IMR-90 (cell line): ENCODE measurements at regions not wholly inside any gene's neighbourhood (a gene's known extent, or its start where the extent isn't known, plus 50 kb on each side); places are given as distances from the start of the nearest gene placed in this dataset.
A peak's percentile ranks its signal among the peaks of the same experiment; 100 is the strongest.

Experiments used
- ATAC-seq: fragments of 200-7000 bp; cut with Tn5 transposase; 2 replicates; pipeline ENCODE4 v1.9.1; 2020; ENCODE audit warnings: low read depth, mild to moderate bottlenecking, moderate library complexity
- BruUV-seq: library from RNA; stranded (reverse); fragments of 400-500 nt; replicated peaks from 2 replicates; lab custom pipeline; 2021; lab: Mats Ljungman, UMichigan
- CTCF ChIA-PET: fragments of 300-600 bp; formaldehyde crosslinking; extraction: SDS; loops from one replicate; lab custom pipeline; 2021; ENCODE audit warnings: antibody characterized with exemption; lab: Yijun Ruan, JAX
- POLR2A ChIA-PET: fragments of 300-600 bp; sonication (Branson Sonifier 250); formaldehyde crosslinking; loops from one replicate; lab custom pipeline; 2022; ENCODE audit warnings: antibody characterized with exemption; ENCODE audit not compliant: unreplicated experiment; lab: Charles Lee
- DNase-seq: peaks from one replicate; pipeline ENCODE4 v3.0.0; 2013
- H2AFZ ChIP-seq: replicated peaks from 2 replicates; pipeline ENCODE3; 2013; ENCODE audit warnings: low read length, mild to moderate bottlenecking; ENCODE audit not compliant: poor library complexity
- H2AK5ac ChIP-seq: 2 replicates; pipeline ENCODE4 v1.6.1; 2013; ENCODE audit warnings: low read depth, low read length, inconsistent platforms
- H2AK9ac ChIP-seq: replicated peaks from 2 replicates; pipeline ENCODE3; 2013; ENCODE audit warnings: mild to moderate bottlenecking, low read depth, low read length, moderate library complexity; ENCODE audit not compliant: poor library complexity
- H2BK120ac ChIP-seq: 2 replicates; pipeline ENCODE4 v1.6.1; 2013; ENCODE audit warnings: low read depth, low read length, inconsistent platforms
- H2BK15ac ChIP-seq: 3 replicates; pipeline ENCODE4 v1.6.1; 2013; ENCODE audit warnings: low read depth, low read length, inconsistent platforms
- H2BK20ac ChIP-seq: 2 replicates; pipeline ENCODE4 v1.6.1; 2013; ENCODE audit warnings: low read depth, mild to moderate bottlenecking, inconsistent platforms, low read length, moderate library complexity
- H2BK5ac ChIP-seq: 2 replicates; pipeline ENCODE4 v1.6.1; 2013; ENCODE audit warnings: mild to moderate bottlenecking, low read depth, low read length, inconsistent platforms; ENCODE audit not compliant: poor library complexity, severe bottlenecking
- H3K14ac ChIP-seq: replicated peaks from 2 replicates; pipeline ENCODE4 v1.6.1; 2013; ENCODE audit warnings: low read depth, low read length, inconsistent platforms
- H3K18ac ChIP-seq: 2 replicates; pipeline ENCODE4 v1.6.1; 2013; ENCODE audit warnings: low read depth, low read length, control low read depth
- H3K23ac ChIP-seq: 2 replicates; pipeline ENCODE4 v1.6.1; 2013; ENCODE audit warnings: low read depth, low read length, inconsistent platforms
- H3K27ac ChIP-seq: 2 replicates; pipeline ENCODE4 v1.5.1; 2013; ENCODE audit warnings: mild to moderate bottlenecking, control low read depth, low read length; ENCODE audit not compliant: insufficient read depth
- H3K27me3 ChIP-seq: 2 replicates; pipeline ENCODE4 v1.6.1; 2013; ENCODE audit warnings: low read length; ENCODE audit not compliant: control insufficient read depth, insufficient read depth
- H3K36me3 ChIP-seq: 2 replicates; pipeline ENCODE4 v1.6.1; 2013; ENCODE audit warnings: low read length, mixed read lengths; ENCODE audit not compliant: control insufficient read depth, insufficient read depth
- H3K4ac ChIP-seq: 2 replicates; pipeline ENCODE4 v1.6.1; 2013; ENCODE audit warnings: low read depth, low read length, inconsistent platforms
- H3K4me1 ChIP-seq: 2 replicates; pipeline ENCODE4 v1.6.1; 2013; ENCODE audit warnings: low read length, mixed read lengths; ENCODE audit not compliant: control insufficient read depth, insufficient read depth
- H3K4me2 ChIP-seq: 2 replicates; pipeline ENCODE4 v1.6.1; 2013; ENCODE audit warnings: low read depth, mild to moderate bottlenecking, control low read depth, low read length, moderate library complexity
- H3K4me3 ChIP-seq: 2 replicates; pipeline ENCODE4 v1.5.1; 2013; ENCODE audit warnings: low read depth, mild to moderate bottlenecking, control low read depth, low read length, moderate library complexity; ENCODE audit not compliant: insufficient read depth
- H3K56ac ChIP-seq: 2 replicates; pipeline ENCODE4 v1.6.1; 2013; ENCODE audit warnings: low read length, inconsistent platforms; ENCODE audit not compliant: insufficient read depth; ENCODE audit errors: extremely low read depth
- H3K79me1 ChIP-seq, 2 experiments: 2 replicates each; pipeline ENCODE4 v1.6.1; 2013; ENCODE audit warnings: low read length in 2 of 2, inconsistent platforms in 1 of 2, low read depth in 1 of 2
- H3K9ac ChIP-seq: 2 replicates; pipeline ENCODE4 v1.6.1; 2013; ENCODE audit warnings: low read depth, low read length, control low read depth
- H3K9me1 ChIP-seq: 2 replicates; pipeline ENCODE4 v1.6.1; 2013; ENCODE audit warnings: low read length, inconsistent platforms; ENCODE audit not compliant: insufficient read depth
- H3K9me3 ChIP-seq: 2 replicates; pipeline ENCODE4 v1.6.1; 2013; ENCODE audit warnings: low read length; ENCODE audit not compliant: control insufficient read depth, insufficient read depth
- H4K20me1 ChIP-seq: 2 replicates; pipeline ENCODE4 v1.6.1; 2013; ENCODE audit warnings: low read length, inconsistent platforms; ENCODE audit not compliant: insufficient read depth
- H4K5ac ChIP-seq: 2 replicates; pipeline ENCODE4 v1.6.1; 2013; ENCODE audit warnings: mild to moderate bottlenecking, low read depth, low read length, control low read depth
- H4K8ac ChIP-seq, 2 experiments: 2 replicates each; pipeline ENCODE4 v1.6.1; 2013; ENCODE audit warnings: low read depth in 2 of 2, low read length in 2 of 2, control low read depth in 1 of 2, inconsistent platforms in 1 of 2
- H4K91ac ChIP-seq: 2 replicates; pipeline ENCODE4 v1.6.1; 2013; ENCODE audit warnings: low read depth, low read length, inconsistent platforms; ENCODE audit not compliant: insufficient read depth
- CEBPB ChIP-seq: IDR thresholded peaks from 2 replicates; pipeline ENCODE4 v1.6.1; 2012; ENCODE audit warnings: low read depth, low read length, improper control_type of control experiment
- MXI1 ChIP-seq: IDR thresholded peaks from 2 replicates; pipeline ENCODE4 v1.6.1; 2012; ENCODE audit warnings: low read depth, mild to moderate bottlenecking, low read length, moderate library complexity, borderline replicate concordance
- RAD21 ChIP-seq: IDR thresholded peaks from 2 replicates; pipeline ENCODE4 v1.6.1; 2012; ENCODE audit warnings: low read length, improper control_type of control experiment
- whole genome bisulfite sequencing, 2 experiments: methylation state at CpG; one replicate each; pipeline versions ENCODE4 v1.1.5 to v1.1.7; 2013; ENCODE audit warnings: missing lambda C conversion rate in 2 of 2; ENCODE audit not compliant: insufficient read length in 1 of 2; ENCODE audit errors: extremely low coverage in 2 of 2; 5-methylcytosine and 5-hydroxymethylcytosine counted together
- dilution Hi-C: fragments of 300-500 bp; cut with HindIII; formaldehyde crosslinking; loops from one replicate; pipeline ENCODE4 v1.14.3; 2018; ENCODE audit warnings: low sequenced_read_pairs; ENCODE audit not compliant: unreplicated experiment
- in situ Hi-C: fragments of 300-500 bp; cut with MboI; formaldehyde crosslinking; loops from 3 replicates; pipeline ENCODE4 v1.14.3; 2019; ENCODE audit warnings: low sequenced_read_pairs, inconsistent platforms, mixed read lengths
- intact Hi-C: fragments of 100-400 bp; cut with micrococcal nuclease; formaldehyde crosslinking; loops from 2 replicates; pipeline ENCODE4 v1.10.0; 2022

- Histone ChIP-seq H4K5ac (no peak overlapping the region), H2BK5ac (no peak overlapping the region), H3K18ac (no peak overlapping the region), H3K23ac (no peak overlapping the region), H2BK15ac (no peak overlapping the region), H4K8ac (no peak overlapping the region), H3K27me3 (no peaks in the 10 kb centered on the region), H2AFZ (no peak overlapping the region), H3K4me3 (no peak overlapping the region), H2BK120ac (no peak overlapping the region), H3K9ac (no peak overlapping the region), H2BK20ac (no peak overlapping the region), H3K79me1 (no peaks in the 10 kb centered on the region), H3K4me2 (no peak overlapping the region), H3K36me3 (no peaks in the 10 kb centered on the region), H3K56ac (no peak overlapping the region), H2AK9ac (no peak overlapping the region), H2AK5ac (no peak overlapping the region), H3K4ac (no peak overlapping the region), H3K4me1 (no peaks in the 10 kb centered on the region), H3K27ac (no peak overlapping the region), H4K91ac (no peak overlapping the region), H3K14ac (no peak overlapping the region), H3K9me3 (0 out of 2 replicates have a peak, but pooled peaks cover 2% of the 10 kb centered on the region), H3K9me1 (no peaks in the 10 kb centered on the region), H4K20me1 (no peaks in the 10 kb centered on the region)
- TF ChIP-seq RAD21 (no peak), CEBPB (peak; percentile 71), MXI1 (no peak)
- CTCF ChIA-PET, result no interaction called here
- no peak for ATAC-seq
- in situ Hi-C loops (no loop called here), dilution Hi-C loops (no loop called here), intact Hi-C loops (no loop called here)
- POLR2A ChIA-PET, result no interaction called here
- BruUV-seq, result no TSS peak
- no peak for DNase-seq
- no CpG with 5 or more reads among the region's 4 CpGs for WGBS, 2 experiments
These were observed 1496.1 kb upstream of the IGFBP7 start for GRCh38 chr4:58606303-58606702.
